ENCODE measurements at regions not wholly inside any gene's neighbourhood (a gene's known extent, or its start where the extent isn't known, plus 50 kb on each side); places are given as distances from the start of the nearest gene placed in this dataset.
"Not testable (repeated sequence)": the region's sequence is repeated elsewhere in the genome, so short reads cannot be mapped to it uniquely, and the experiment has no call there.

DNA sequence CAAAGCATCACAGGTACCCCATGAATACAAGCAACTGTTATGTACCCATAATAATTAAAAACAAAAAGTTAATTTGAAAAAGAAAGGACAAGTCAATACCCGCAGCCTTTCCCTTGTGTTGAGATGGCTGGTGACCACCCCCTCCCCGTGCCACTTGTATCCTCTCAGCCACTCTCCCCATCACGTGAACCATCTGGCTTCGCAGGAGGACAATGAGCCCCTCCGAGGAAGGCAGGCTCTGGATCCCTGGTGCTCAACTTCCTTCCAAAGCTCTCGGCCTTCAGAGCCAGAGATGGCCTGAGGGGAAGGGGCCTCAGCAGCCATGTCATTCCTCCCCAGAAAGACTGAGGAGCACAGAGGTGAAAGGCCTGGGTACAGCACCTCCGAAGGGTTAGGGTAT, 120.4 kb upstream of the RAB4A start:
- DNase-seq (ENCODE audit: low spot score) = no peak
- intact Hi-C loops (cut with micrococcal nuclease; ENCODE audit: unreplicated experiment) = no loop called here
- H3K4me3 ChIP-seq (ENCODE audit: low read depth, low read length, poor library complexity, severe bottlenecking) = no peak overlapping the region
- no peak overlapping the region for H3K27ac ChIP-seq (ENCODE audit: low read depth, low read length, poor library complexity, severe bottlenecking)
- H3K36me3 ChIP-seq (ENCODE audit: insufficient read depth, low read length, poor library complexity, severe bottlenecking) = no peaks in the 10 kb centered on the region
- ChIA-PET POLR2A (ENCODE audit: low non-redundant PET) (no interaction called here), CTCF (no interaction called here)
- no peaks in the 10 kb centered on the region for H3K9me3 ChIP-seq (ENCODE audit: low read depth, low read length, poor library complexity, severe bottlenecking)
- H3K4me1 ChIP-seq (ENCODE audit: insufficient read depth, low read length, poor library complexity, severe bottlenecking) = no peaks in the 10 kb centered on the region
- BruUV-seq (replicated peaks) = no TSS peak
- no peak for TF ChIP-seq EZH2 (IDR thresholded peaks at IDR 0.05; ENCODE audit: borderline replicate concordance, low read depth, low read length, poor library complexity, severe bottlenecking)
- TF ChIP-seq, protein P1, sequence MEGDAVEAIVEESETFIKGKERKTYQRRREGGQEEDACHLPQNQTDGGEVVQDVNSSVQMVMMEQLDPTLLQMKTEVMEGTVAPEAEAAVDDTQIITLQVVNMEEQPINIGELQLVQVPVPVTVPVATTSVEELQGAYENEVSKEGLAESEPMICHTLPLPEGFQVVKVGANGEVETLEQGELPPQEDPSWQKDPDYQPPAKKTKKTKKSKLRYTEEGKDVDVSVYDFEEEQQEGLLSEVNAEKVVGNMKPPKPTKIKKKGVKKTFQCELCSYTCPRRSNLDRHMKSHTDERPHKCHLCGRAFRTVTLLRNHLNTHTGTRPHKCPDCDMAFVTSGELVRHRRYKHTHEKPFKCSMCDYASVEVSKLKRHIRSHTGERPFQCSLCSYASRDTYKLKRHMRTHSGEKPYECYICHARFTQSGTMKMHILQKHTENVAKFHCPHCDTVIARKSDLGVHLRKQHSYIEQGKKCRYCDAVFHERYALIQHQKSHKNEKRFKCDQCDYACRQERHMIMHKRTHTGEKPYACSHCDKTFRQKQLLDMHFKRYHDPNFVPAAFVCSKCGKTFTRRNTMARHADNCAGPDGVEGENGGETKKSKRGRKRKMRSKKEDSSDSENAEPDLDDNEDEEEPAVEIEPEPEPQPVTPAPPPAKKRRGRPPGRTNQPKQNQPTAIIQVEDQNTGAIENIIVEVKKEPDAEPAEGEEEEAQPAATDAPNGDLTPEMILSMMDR (conservative IDR thresholded peaks at IDR 0.05; ENCODE audit: low read depth, low read length) = no peak
- peaks cover 28% of the 10 kb centered on the region for H3K27me3 ChIP-seq (replicated peaks; ENCODE audit: insufficient read depth, low read depth, low read length, poor library complexity)

DNA sequence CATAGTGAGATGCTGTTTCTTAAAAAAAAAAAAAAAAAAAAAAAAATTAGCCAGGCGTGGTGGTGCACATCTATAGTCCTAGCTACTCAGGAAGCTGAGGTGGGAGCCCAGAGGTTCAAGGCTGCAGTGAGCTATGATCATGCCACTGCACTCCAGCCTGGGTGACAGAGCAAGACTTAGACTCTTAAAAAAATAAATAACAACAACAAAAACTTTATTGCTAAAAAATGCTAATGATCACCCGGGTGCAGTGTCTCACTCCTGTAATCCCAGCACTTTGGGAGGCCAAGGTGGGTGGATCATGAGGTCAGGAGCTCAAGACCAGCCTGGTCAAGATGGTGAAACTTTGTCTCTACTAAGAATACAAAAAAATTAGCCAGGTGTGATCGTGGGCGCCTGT, 119.5 kb upstream of the RAB4A start:
- POLR2A ChIA-PET (ENCODE audit: low non-redundant PET); H3K4me3 ChIP-seq (ENCODE audit: low read depth, low read length, poor library complexity, severe bottlenecking); H3K27ac ChIP-seq (ENCODE audit: low read depth, low read length, poor library complexity, severe bottlenecking); CTCF ChIA-PET; DNase-seq (ENCODE audit: low spot score); BruUV-seq (replicated peaks); intact Hi-C loops (cut with micrococcal nuclease; ENCODE audit: unreplicated experiment); H3K9me3 ChIP-seq (ENCODE audit: low read depth, low read length, poor library complexity, severe bottlenecking); H3K36me3 ChIP-seq (ENCODE audit: insufficient read depth, low read length, poor library complexity, severe bottlenecking); H3K4me1 ChIP-seq (ENCODE audit: insufficient read depth, low read length, poor library complexity, severe bottlenecking): not testable (repeated sequence)
- H3K27me3 ChIP-seq (replicated peaks; ENCODE audit: insufficient read depth, low read depth, low read length, poor library complexity) = peaks cover 21% of the 10 kb centered on the region

DNA sequence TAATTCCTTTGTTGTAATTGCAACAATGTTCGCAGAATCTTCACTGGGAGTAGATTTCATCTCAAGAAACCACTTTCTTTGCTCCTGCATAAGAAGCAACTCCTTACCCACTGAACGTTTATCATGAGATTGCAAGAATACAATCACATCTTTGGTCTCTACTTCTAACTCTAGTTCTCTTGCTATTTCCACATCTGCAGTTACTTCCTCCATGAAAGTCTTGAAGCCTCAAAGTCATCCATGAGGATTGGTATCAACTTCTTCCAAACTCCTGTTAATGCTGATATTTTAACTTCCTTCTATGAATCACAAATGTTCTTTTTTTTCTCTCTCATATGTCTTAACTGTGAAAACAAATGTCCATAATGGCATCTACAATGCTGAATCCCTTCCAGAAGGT, 118.6 kb upstream of the RAB4A start:
- CTCF ChIA-PET = no interaction called here

DNA sequence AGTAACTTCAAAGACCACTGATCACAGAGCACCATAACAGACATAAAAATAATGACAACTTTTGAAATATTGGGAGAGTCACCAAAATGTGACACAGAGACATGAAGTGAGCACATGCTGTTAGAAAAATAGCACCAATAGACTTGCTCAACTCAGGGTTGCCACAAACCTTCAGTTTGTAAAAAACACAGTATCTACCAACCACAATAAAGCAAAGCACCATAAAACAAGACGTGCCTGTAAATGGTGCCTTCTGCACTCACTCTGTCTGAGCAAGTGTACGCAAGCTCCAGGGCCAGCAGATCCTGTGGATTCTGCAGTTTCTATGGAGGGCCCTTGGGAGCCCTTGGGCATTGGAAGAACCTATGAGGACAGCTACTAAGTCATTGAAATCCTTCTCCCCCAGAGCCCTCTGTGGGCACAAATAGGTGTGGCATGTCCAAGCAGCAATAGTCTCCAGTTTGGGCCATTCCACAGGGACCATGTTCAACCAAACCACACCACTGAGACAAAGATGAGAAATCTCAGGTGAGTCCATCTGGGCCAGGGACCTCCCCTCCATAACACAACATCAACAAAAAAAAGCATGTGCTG, 116.9 kb upstream of the RAB4A start:
- CTCF ChIA-PET = no interaction called here
- no TSS peak for BruUV-seq (replicated peaks)
- no peak for TF ChIP-seq EZH2 (IDR thresholded peaks at IDR 0.05; ENCODE audit: borderline replicate concordance, low read depth, low read length, poor library complexity, severe bottlenecking)
- TF ChIP-seq, protein P1 (conservative IDR thresholded peaks at IDR 0.05; ENCODE audit: low read depth, low read length) = no peak

More for the DNA sequence above, 118.6 kb upstream of the RAB4A start:
- Histone ChIP-seq H3K4me1 (ENCODE audit: insufficient read depth, low read length, poor library complexity, severe bottlenecking) (peaks cover 7% of the 10 kb centered on the region), H3K27me3 (replicated peaks; ENCODE audit: insufficient read depth, low read depth, low read length, poor library complexity) (peaks cover 13% of the 10 kb centered on the region), H3K9me3 (ENCODE audit: low read depth, low read length, poor library complexity, severe bottlenecking) (no peaks in the 10 kb centered on the region), H3K27ac (ENCODE audit: low read depth, low read length, poor library complexity, severe bottlenecking) (no peak overlapping the region), H3K4me3 (ENCODE audit: low read depth, low read length, poor library complexity, severe bottlenecking) (no peak overlapping the region), H3K36me3 (ENCODE audit: insufficient read depth, low read length, poor library complexity, severe bottlenecking) (no peaks in the 10 kb centered on the region)
- BruUV-seq (replicated peaks) = no TSS peak
- no peak for DNase-seq (ENCODE audit: low spot score)
- POLR2A ChIA-PET (ENCODE audit: low non-redundant PET) = no interaction called here
- intact Hi-C loops (cut with micrococcal nuclease; ENCODE audit: unreplicated experiment) = no loop called here
- TF ChIP-seq EZH2 (IDR thresholded peaks at IDR 0.05; ENCODE audit: borderline replicate concordance, low read depth, low read length, poor library complexity, severe bottlenecking) = no peak
- TF ChIP-seq, protein P1 (conservative IDR thresholded peaks at IDR 0.05; ENCODE audit: low read depth, low read length) = no peak

More for the DNA sequence above, 116.9 kb upstream of the RAB4A start:
- Histone ChIP-seq H3K4me1 (ENCODE audit: insufficient read depth, low read length, poor library complexity, severe bottlenecking) (peaks cover 7% of the 10 kb centered on the region), H3K9me3 (ENCODE audit: low read depth, low read length, poor library complexity, severe bottlenecking) (no peaks in the 10 kb centered on the region), H3K27me3 (replicated peaks; ENCODE audit: insufficient read depth, low read depth, low read length, poor library complexity) (peaks cover 4% of the 10 kb centered on the region), H3K36me3 (ENCODE audit: insufficient read depth, low read length, poor library complexity, severe bottlenecking) (no peaks in the 10 kb centered on the region), H3K4me3 (ENCODE audit: low read depth, low read length, poor library complexity, severe bottlenecking) (no peak overlapping the region), H3K27ac (ENCODE audit: low read depth, low read length, poor library complexity, severe bottlenecking) (no peak overlapping the region)
- POLR2A ChIA-PET (ENCODE audit: low non-redundant PET) = no interaction called here
- intact Hi-C loops (cut with micrococcal nuclease; ENCODE audit: unreplicated experiment) = no loop called here
- no peak for DNase-seq (ENCODE audit: low spot score)
